KOPT-K1 (cell line): ENCODE measurements at regions not wholly inside any gene's neighbourhood (a gene's known extent, or its start where the extent isn't known, plus 50 kb on each side); places are given as distances from the start of the nearest gene placed in this dataset.

Experiments
- H3K27ac ChIP-seq: fragments of 200-600 bp; sonication (generic); 2 replicates; pipeline ENCODE4 v1.5.1; 2016; ENCODE audit warnings: antibody characterized with exemption, mild to moderate bottlenecking, low read depth, low read length; ENCODE audit not compliant: poor library complexity, severe bottlenecking
- H3K36me3 ChIP-seq: fragments of 200-600 bp; sonication (generic); 2 replicates; pipeline ENCODE4 v1.5.1; 2017; ENCODE audit warnings: antibody characterized with exemption, mild to moderate bottlenecking, low read length, moderate library complexity; ENCODE audit not compliant: insufficient read depth
- H3K9me3 ChIP-seq: fragments of 200-600 bp; sonication (generic); 2 replicates; pipeline ENCODE4 v1.5.1; 2017; ENCODE audit warnings: antibody characterized with exemption, low read length, mild to moderate bottlenecking; ENCODE audit not compliant: insufficient read depth, poor library complexity, severe bottlenecking

GRCh38 chr4:14059006-14059405 lies 431.5 kb upstream of the BOD1L1 start:
- Histone ChIP-seq H3K36me3 (no peaks in the 10 kb centered on the region), H3K27ac (no peak overlapping the region), H3K9me3 (no peaks in the 10 kb centered on the region)

- Histone ChIP-seq H3K9me3 (no peaks in the 10 kb centered on the region), H3K27ac (no peak overlapping the region), H3K36me3 (no peaks in the 10 kb centered on the region)
Measured at GRCh38 chr4:14064984-14065383, 437.5 kb upstream of the BOD1L1 start.

- Histone ChIP-seq H3K36me3 (no peaks in the 10 kb centered on the region), H3K27ac (no peak overlapping the region), H3K9me3 (no peaks in the 10 kb centered on the region)
Measured at GRCh38 chr4:14065406-14065805, 437.9 kb upstream of the BOD1L1 start.

GRCh38 chr4:14066979-14067378 lies 439.5 kb upstream of the BOD1L1 start:
- Histone ChIP-seq H3K27ac (no peak overlapping the region), H3K36me3 (no peaks in the 10 kb centered on the region), H3K9me3 (peaks cover 10% of the 10 kb centered on the region)

GRCh38 chr4:14069886-14070285 lies 442.4 kb upstream of the BOD1L1 start:
- peaks cover 25% of the 10 kb centered on the region for H3K9me3 ChIP-seq
- no peak overlapping the region for H3K27ac ChIP-seq
- no peaks in the 10 kb centered on the region for H3K36me3 ChIP-seq

GRCh38 chr4:14070289-14070880 lies 442.9 kb upstream of the BOD1L1 start:
- H3K27ac ChIP-seq: no peak overlapping the region
- peaks cover 25% of the 10 kb centered on the region for H3K9me3 ChIP-seq
- H3K36me3 ChIP-seq: no peaks in the 10 kb centered on the region

GRCh38 chr4:14072506-14072905 lies 445.0 kb upstream of the BOD1L1 start:
- Histone ChIP-seq H3K36me3 (no peaks in the 10 kb centered on the region), H3K9me3 (peaks cover 25% of the 10 kb centered on the region), H3K27ac (no peak overlapping the region)

- no peak overlapping the region for H3K27ac ChIP-seq
- peaks cover 17% of the 10 kb centered on the region for H3K9me3 ChIP-seq
- H3K36me3 ChIP-seq: no peaks in the 10 kb centered on the region
Measured at GRCh38 chr4:14076776-14077175, 449.3 kb upstream of the BOD1L1 start.

GRCh38 chr4:14078326-14078725 lies 450.8 kb upstream of the BOD1L1 start:
- Histone ChIP-seq H3K9me3 (peaks cover 1% of the 10 kb centered on the region), H3K27ac (no peak overlapping the region), H3K36me3 (no peaks in the 10 kb centered on the region)

GRCh38 chr4:14079601-14080000 lies 452.1 kb upstream of the BOD1L1 start:
- H3K36me3 ChIP-seq: no peaks in the 10 kb centered on the region
- H3K9me3 ChIP-seq: no peaks in the 10 kb centered on the region
- H3K27ac ChIP-seq: no peak overlapping the region

GRCh38 chr4:14083150-14083549 lies 455.6 kb upstream of the BOD1L1 start:
- Histone ChIP-seq H3K36me3 (no peaks in the 10 kb centered on the region), H3K27ac (no peak overlapping the region), H3K9me3 (no peaks in the 10 kb centered on the region)

GRCh38 chr4:14084598-14084997 lies 457.1 kb upstream of the BOD1L1 start:
- no peaks in the 10 kb centered on the region for H3K9me3 ChIP-seq
- no peaks in the 10 kb centered on the region for H3K36me3 ChIP-seq
- no peak overlapping the region for H3K27ac ChIP-seq

GRCh38 chr4:14087459-14087858 lies 459.9 kb upstream of the BOD1L1 start:
- H3K27ac ChIP-seq: no peak overlapping the region
- peaks cover 6% of the 10 kb centered on the region for H3K9me3 ChIP-seq
- no peaks in the 10 kb centered on the region for H3K36me3 ChIP-seq

GRCh38 chr4:14087921-14088320 lies 460.4 kb upstream of the BOD1L1 start:
- Histone ChIP-seq H3K9me3 (peaks cover 6% of the 10 kb centered on the region), H3K27ac (no peak overlapping the region), H3K36me3 (no peaks in the 10 kb centered on the region)

GRCh38 chr4:14091531-14091930 lies 464.0 kb upstream of the BOD1L1 start:
- Histone ChIP-seq H3K27ac (no peak overlapping the region), H3K9me3 (peaks cover 6% of the 10 kb centered on the region)

GRCh38 chr4:14091966-14092365 lies 464.4 kb upstream of the BOD1L1 start:
- no peaks in the 10 kb centered on the region for H3K36me3 ChIP-seq
- peaks cover 6% of the 10 kb centered on the region for H3K9me3 ChIP-seq
- no peak overlapping the region for H3K27ac ChIP-seq

More at GRCh38 chr4:14091531-14091930, 464.0 kb upstream of the BOD1L1 start:
- H3K36me3 ChIP-seq: no peaks in the 10 kb centered on the region
